Esophagus muscularis mucosa (tissue), 4 donors: ENCODE measurements at regions not wholly inside any gene's neighbourhood (a gene's known extent, or its start where the extent isn't known, plus 50 kb on each side); places are given as distances from the start of the nearest gene placed in this dataset.
"Not testable (repeated sequence)": the region's sequence is repeated elsewhere in the genome, so short reads cannot be mapped to it uniquely, and the experiment has no call there.

Experiments used
- DNase-seq: peaks from one replicate; pipeline ENCODE4 v3.0.0-alpha.2; 2017; ENCODE audit errors: extremely low spot score
- H3K27ac ChIP-seq, 4 donors: fragments of 200-600 bp; sonication (generic); replicated peaks in 1 of 4; 1 replicate in 3 of 4; 2 replicates in 1 of 4; pipeline ENCODE4 v1.5.1; 2016 to 2019; ENCODE audit warnings: mild to moderate bottlenecking in 1 of 4
- H3K27me3 ChIP-seq, 4 donors: fragments of 200-600 bp; sonication (generic); one replicate each; pipeline versions ENCODE4 v1.5.1 to v1.6.0; 2016 to 2019
- H3K36me3 ChIP-seq, 4 donors: fragments of 200-600 bp; sonication (generic); one replicate each; pipeline ENCODE4 v1.5.1; 2016 to 2019
- H3K4me1 ChIP-seq, 4 donors: fragments of 200-600 bp; sonication (generic); one replicate each; pipeline ENCODE4 v1.5.1; 2016 to 2019
- H3K4me3 ChIP-seq, 4 donors: fragments of 200-600 bp; sonication (generic); 1 replicate in 2 of 4; 2 replicates in 2 of 4; pipeline ENCODE4 v1.5.1; 2016 to 2019; ENCODE audit warnings: mild to moderate bottlenecking in 4 of 4, moderate library complexity in 1 of 4
- H3K9me3 ChIP-seq, 4 donors: fragments of 200-600 bp; sonication (generic); 1 replicate in 3 of 4; 2 replicates in 1 of 4; pipeline ENCODE4 v1.5.1; 2016 to 2019
- CTCF ChIP-seq, 3 experiments: fragments of 200-600 bp in 2 of 3; fragments of 450-650 bp in 1 of 3; sonication (generic) in 2 of 3; IDR thresholded peaks; one replicate each; pipeline ENCODE4 v1.5.1; 2017 to 2019; ENCODE audit warnings: antibody characterized with exemption in 3 of 3, mild to moderate bottlenecking in 2 of 3, moderate library complexity in 1 of 3
- EP300 ChIP-seq: sonication (generic); formaldehyde crosslinking; IDR thresholded peaks from one replicate; pipeline ENCODE4 v1.6.1; 2017; ENCODE audit warnings: antibody characterized with exemption
- POLR2A ChIP-seq: fragments of 450-650 bp; IDR thresholded peaks from one replicate; pipeline ENCODE4 v1.6.1; 2017; ENCODE audit warnings: antibody characterized with exemption, moderate library complexity, mild to moderate bottlenecking, low read depth
- POLR2AphosphoS5 ChIP-seq, 2 donors: sonication (generic); formaldehyde crosslinking; IDR thresholded peaks; one replicate each; pipeline ENCODE4 v1.6.1; 2017; ENCODE audit warnings: antibody characterized with exemption in 2 of 2
- WGBS: methylation state at CpG from one replicate; pipeline ENCODE4 v1.1.5; 2018; 5-methylcytosine and 5-hydroxymethylcytosine counted together
- intact Hi-C: fragments of 100-400 bp; cut with DNase I; formaldehyde crosslinking; loops from one replicate; pipeline ENCODE4 v1.15.1; 2023

- H3K9me3 ChIP-seq, intact Hi-C loops, H3K36me3 ChIP-seq, H3K27ac ChIP-seq, H3K4me1 ChIP-seq, H3K4me3 ChIP-seq: not testable (repeated sequence)
- 67% methylated on average over 10 of the region's 10 CpGs for WGBS
- peak; percentile 89 for DNase-seq
- H3K27me3 ChIP-seq = peaks cover 0 to 37% (median 0%) of the 10 kb centered on the region in 4 donors
Observed at GRCh38 chr21:9753441-9753840, 767.9 kb upstream of the TPTE start.

- H3K9me3 ChIP-seq = peaks cover 0 to 6% (median 0%) of the 10 kb centered on the region in 4 donors
- H3K36me3 ChIP-seq = no peaks in the 10 kb centered on the region
- no peak overlapping the region for H3K27ac ChIP-seq
- WGBS = 57% methylated on average over 7 of the region's 7 CpGs
- TF ChIP-seq POLR2AphosphoS5 (IDR thresholded peaks at IDR 0.05) (no peak), EP300 (no peak), POLR2A (no peak), CTCF (IDR thresholded peaks at IDR 0.05) (no peak)
- no peak overlapping the region for H3K4me3 ChIP-seq
- peak; percentile 92 for DNase-seq
- H3K27me3 ChIP-seq = peaks cover 0 to 42% (median 0%) of the 10 kb centered on the region in 4 donors
- intact Hi-C loops = no loop called here
- no peaks in the 10 kb centered on the region for H3K4me1 ChIP-seq
Observed at GRCh38 chr21:9753943-9754342, 767.4 kb upstream of the TPTE start.

- not testable (repeated sequence) for H3K9me3 ChIP-seq
- 48% methylated on average over 1 of the region's 1 CpG for WGBS
Observed at GRCh38 chr21:9754434-9754833, 766.9 kb upstream of the TPTE start.

GRCh38 chr21:9755611-9756010, 765.8 kb upstream of the TPTE start:
- WGBS = 56% methylated on average over 7 of the region's 7 CpGs
- TF ChIP-seq CTCF (IDR thresholded peaks at IDR 0.05) (no peak), POLR2AphosphoS5 (IDR thresholded peaks at IDR 0.05) (no peak), EP300 (no peak), POLR2A (no peak)
- H3K27me3 ChIP-seq = peaks cover 0 to 39% (median 0%) of the 10 kb centered on the region in 4 donors
- H3K9me3 ChIP-seq = peaks cover 0 to 6% (median 0%) of the 10 kb centered on the region in 4 donors
- DNase-seq = peak; percentile 90
- no peak overlapping the region for H3K27ac ChIP-seq
- H3K4me3 ChIP-seq = no peak overlapping the region
- intact Hi-C loops = no loop called here
- H3K36me3 ChIP-seq = no peaks in the 10 kb centered on the region
- no peaks in the 10 kb centered on the region for H3K4me1 ChIP-seq

More at GRCh38 chr21:9754434-9754833, 766.9 kb upstream of the TPTE start:
- H3K4me1 ChIP-seq, H3K4me3 ChIP-seq, H3K27ac ChIP-seq, intact Hi-C loops, H3K36me3 ChIP-seq: not testable (repeated sequence)
- peak; percentile 83 for DNase-seq
- H3K27me3 ChIP-seq = peaks cover 0 to 43% (median 0%) of the 10 kb centered on the region in 4 donors

- Histone ChIP-seq H3K9me3 (peaks cover 0 to 3% (median 0%) of the 10 kb centered on the region in 4 donors), H3K27me3 (peaks cover 0 to 30% (median 0%) of the 10 kb centered on the region in 4 donors), H3K4me3 (no peak overlapping the region), H3K27ac (no peak overlapping the region), H3K4me1 (no peaks in the 10 kb centered on the region), H3K36me3 (no peaks in the 10 kb centered on the region)
- 71% methylated on average over 9 of the region's 9 CpGs for WGBS
- intact Hi-C loops = no loop called here
- peak; percentile 92 for DNase-seq
- TF ChIP-seq POLR2AphosphoS5 (IDR thresholded peaks at IDR 0.05) = no peak
- TF ChIP-seq CTCF (IDR thresholded peaks at IDR 0.05) = no peak
- TF ChIP-seq POLR2A = no peak
- no peak for TF ChIP-seq EP300
Observed at GRCh38 chr21:9756677-9757076, 764.7 kb upstream of the TPTE start.

GRCh38 chr21:9757118-9757517, 764.3 kb upstream of the TPTE start:
- H3K36me3 ChIP-seq, H3K4me3 ChIP-seq, H3K4me1 ChIP-seq, H3K27ac ChIP-seq, intact Hi-C loops, H3K9me3 ChIP-seq: not testable (repeated sequence)
- peak; percentile 70 for DNase-seq
- 50% methylated on average over 9 of the region's 9 CpGs for WGBS
- peaks cover 0 to 27% (median 0%) of the 10 kb centered on the region in 4 donors for H3K27me3 ChIP-seq

- H3K4me3 ChIP-seq, H3K36me3 ChIP-seq, H3K27ac ChIP-seq, H3K9me3 ChIP-seq, H3K4me1 ChIP-seq, intact Hi-C loops: not testable (repeated sequence)
- 74% methylated on average over 9 of the region's 9 CpGs for WGBS
- H3K27me3 ChIP-seq = peaks cover 0 to 24% (median 0%) of the 10 kb centered on the region in 4 donors
- peak; percentile 91 for DNase-seq
Observed at GRCh38 chr21:9757572-9757971, 763.8 kb upstream of the TPTE start.
